ENCODE measurements at regions not wholly inside any gene's neighbourhood (a gene's known extent, or its start where the extent isn't known, plus 50 kb on each side); places are given as distances from the start of the nearest gene placed in this dataset.

GRCh38 chr16:51439271-51439670 is 288.2 kb upstream of the SALL1 start:
- Histone ChIP-seq H3K36me3 (ENCODE audit: control insufficient read depth in 4 of 4, insufficient read depth in 4 of 4, low read length in 3 of 4) (no peaks in the 10 kb centered on the region), H3K27ac (ENCODE audit: insufficient read depth in 1 of 2, low read depth in 1 of 2, low read length in 2 of 2, poor library complexity in 1 of 2, severe bottlenecking in 2 of 2) (no peak overlapping the region), H3K4me3 (ENCODE audit: control insufficient read depth in 1 of 7, extremely low read depth in 1 of 7, insufficient read depth in 4 of 7, low read depth in 2 of 7, low read length in 6 of 7) (no peak overlapping the region), H3K4me1 (ENCODE audit: control extremely low read depth in 1 of 4, control insufficient read depth in 4 of 4, insufficient read depth in 4 of 4, low read length in 3 of 4) (no peaks in the 10 kb centered on the region), H3K9me3 (ENCODE audit: control extremely low read depth in 1 of 5, control insufficient read depth in 4 of 5, insufficient read depth in 2 of 5, low read depth in 1 of 5, low read length in 4 of 5) (no peaks in the 10 kb centered on the region), H3K27me3 (replicated peaks in 2 of 5; ENCODE audit: control insufficient read depth in 4 of 5, insufficient read depth in 5 of 5, low read length in 4 of 5) (peaks cover 7 to 25% (median 14%) of the 10 kb centered on the region in 5 experiments)
- ChIA-PET POLR2A (no interaction called here), CTCF (no interaction called here)
- 86% methylated on average over 3 of the region's 5 CpGs for WGBS (ENCODE audit: insufficient coverage)
- no peak for DNase-seq

- no peaks in the 10 kb centered on the region for H3K36me3 ChIP-seq (ENCODE audit: control insufficient read depth in 4 of 4, insufficient read depth in 4 of 4, low read length in 3 of 4)
- peaks cover 0 to 2% (median 0%) of the 10 kb centered on the region in 5 experiments for H3K9me3 ChIP-seq (ENCODE audit: control extremely low read depth in 1 of 5, control insufficient read depth in 4 of 5, insufficient read depth in 2 of 5, low read depth in 1 of 5, low read length in 4 of 5)
- CTCF ChIA-PET = no interaction called here
- POLR2A ChIA-PET = no interaction called here
- DNase-seq = no peak
- 100% methylated on average over 1 of the region's 1 CpG for WGBS (ENCODE audit: insufficient coverage)
- no peaks in the 10 kb centered on the region for H3K4me1 ChIP-seq (ENCODE audit: control extremely low read depth in 1 of 4, control insufficient read depth in 4 of 4, insufficient read depth in 4 of 4, low read length in 3 of 4)
- peaks cover 7 to 20% (median 12%) of the 10 kb centered on the region in 5 experiments for H3K27me3 ChIP-seq (replicated peaks in 2 of 5; ENCODE audit: control insufficient read depth in 4 of 5, insufficient read depth in 5 of 5, low read length in 4 of 5)
- H3K27ac ChIP-seq (ENCODE audit: insufficient read depth in 1 of 2, low read depth in 1 of 2, low read length in 2 of 2, poor library complexity in 1 of 2, severe bottlenecking in 2 of 2) = no peak overlapping the region
- no peak overlapping the region for H3K4me3 ChIP-seq (ENCODE audit: control insufficient read depth in 1 of 7, extremely low read depth in 1 of 7, insufficient read depth in 4 of 7, low read depth in 2 of 7, low read length in 6 of 7)
Observed at GRCh38 chr16:51436742-51437141, 285.7 kb upstream of the SALL1 start.

- 92% methylated on average over 4 of the region's 9 CpGs for WGBS (ENCODE audit: insufficient coverage)
- Histone ChIP-seq H3K9me3 (ENCODE audit: control extremely low read depth in 1 of 5, control insufficient read depth in 4 of 5, insufficient read depth in 2 of 5, low read depth in 1 of 5, low read length in 4 of 5) (peaks cover 0 to 2% (median 0%) of the 10 kb centered on the region in 5 experiments), H3K27ac (ENCODE audit: insufficient read depth in 1 of 2, low read depth in 1 of 2, low read length in 2 of 2, poor library complexity in 1 of 2, severe bottlenecking in 2 of 2) (no peak overlapping the region), H3K4me3 (ENCODE audit: control insufficient read depth in 1 of 7, extremely low read depth in 1 of 7, insufficient read depth in 4 of 7, low read depth in 2 of 7, low read length in 6 of 7) (no peak overlapping the region), H3K27me3 (replicated peaks in 2 of 5; ENCODE audit: control insufficient read depth in 4 of 5, insufficient read depth in 5 of 5, low read length in 4 of 5) (peaks cover 0 to 6% (median 2%) of the 10 kb centered on the region in 5 experiments), H3K4me1 (ENCODE audit: control extremely low read depth in 1 of 4, control insufficient read depth in 4 of 4, insufficient read depth in 4 of 4, low read length in 3 of 4) (no peaks in the 10 kb centered on the region), H3K36me3 (ENCODE audit: control insufficient read depth in 4 of 4, insufficient read depth in 4 of 4, low read length in 3 of 4) (no peaks in the 10 kb centered on the region)
- DNase-seq = no peak
- CTCF ChIA-PET = interaction anchor here (0.6 kb wide), 1 partner anchor 39 kb away, joined by 3 read pairs; no protein-coding TSS in a partner anchor
- POLR2A ChIA-PET = no interaction called here
Observed at GRCh38 chr16:51434567-51435198, 283.6 kb upstream of the SALL1 start.

GRCh38 chr16:51433599-51433998 is 282.5 kb upstream of the SALL1 start:
- Histone ChIP-seq H3K9me3 (ENCODE audit: control extremely low read depth in 1 of 5, control insufficient read depth in 4 of 5, insufficient read depth in 2 of 5, low read depth in 1 of 5, low read length in 4 of 5) (peaks cover 0 to 2% (median 0%) of the 10 kb centered on the region in 5 experiments), H3K36me3 (ENCODE audit: control insufficient read depth in 4 of 4, insufficient read depth in 4 of 4, low read length in 3 of 4) (no peaks in the 10 kb centered on the region), H3K4me1 (ENCODE audit: control extremely low read depth in 1 of 4, control insufficient read depth in 4 of 4, insufficient read depth in 4 of 4, low read length in 3 of 4) (no peaks in the 10 kb centered on the region), H3K4me3 (ENCODE audit: control insufficient read depth in 1 of 7, extremely low read depth in 1 of 7, insufficient read depth in 4 of 7, low read depth in 2 of 7, low read length in 6 of 7) (no peak overlapping the region), H3K27me3 (replicated peaks in 2 of 5; ENCODE audit: control insufficient read depth in 4 of 5, insufficient read depth in 5 of 5, low read length in 4 of 5) (no peaks in the 10 kb centered on the region), H3K27ac (ENCODE audit: insufficient read depth in 1 of 2, low read depth in 1 of 2, low read length in 2 of 2, poor library complexity in 1 of 2, severe bottlenecking in 2 of 2) (no peak overlapping the region)
- WGBS (ENCODE audit: insufficient coverage) = 83% methylated on average over 2 of the region's 3 CpGs
- ChIA-PET POLR2A (no interaction called here), CTCF (no interaction called here)
- DNase-seq = no peak

GRCh38 chr16:51431517-51432241 is 280.6 kb upstream of the SALL1 start:
- peaks cover 0 to 2% (median 0%) of the 10 kb centered on the region in 5 experiments for H3K9me3 ChIP-seq (ENCODE audit: control extremely low read depth in 1 of 5, control insufficient read depth in 4 of 5, insufficient read depth in 2 of 5, low read depth in 1 of 5, low read length in 4 of 5)
- POLR2A ChIA-PET = no interaction called here
- no peak overlapping the region for H3K27ac ChIP-seq (ENCODE audit: insufficient read depth in 1 of 2, low read depth in 1 of 2, low read length in 2 of 2, poor library complexity in 1 of 2, severe bottlenecking in 2 of 2)
- CTCF ChIA-PET = no interaction called here
- H3K4me1 ChIP-seq (ENCODE audit: control extremely low read depth in 1 of 4, control insufficient read depth in 4 of 4, insufficient read depth in 4 of 4, low read length in 3 of 4) = no peaks in the 10 kb centered on the region
- 27% methylated on average over 4 of the region's 9 CpGs for WGBS (ENCODE audit: insufficient coverage)
- no peaks in the 10 kb centered on the region for H3K36me3 ChIP-seq (ENCODE audit: control insufficient read depth in 4 of 4, insufficient read depth in 4 of 4, low read length in 3 of 4)
- DNase-seq = no peak
- no peak overlapping the region for H3K4me3 ChIP-seq (ENCODE audit: control insufficient read depth in 1 of 7, extremely low read depth in 1 of 7, insufficient read depth in 4 of 7, low read depth in 2 of 7, low read length in 6 of 7)
- no peaks in the 10 kb centered on the region for H3K27me3 ChIP-seq (replicated peaks in 2 of 5; ENCODE audit: control insufficient read depth in 4 of 5, insufficient read depth in 5 of 5, low read length in 4 of 5)

- Histone ChIP-seq H3K4me3 (ENCODE audit: control insufficient read depth in 1 of 7, extremely low read depth in 1 of 7, insufficient read depth in 4 of 7, low read depth in 2 of 7, low read length in 6 of 7) (no peak overlapping the region), H3K27me3 (replicated peaks in 2 of 5; ENCODE audit: control insufficient read depth in 4 of 5, insufficient read depth in 5 of 5, low read length in 4 of 5) (no peaks in the 10 kb centered on the region), H3K27ac (ENCODE audit: insufficient read depth in 1 of 2, low read depth in 1 of 2, low read length in 2 of 2, poor library complexity in 1 of 2, severe bottlenecking in 2 of 2) (no peak overlapping the region), H3K4me1 (ENCODE audit: control extremely low read depth in 1 of 4, control insufficient read depth in 4 of 4, insufficient read depth in 4 of 4, low read length in 3 of 4) (no peaks in the 10 kb centered on the region), H3K9me3 (ENCODE audit: control extremely low read depth in 1 of 5, control insufficient read depth in 4 of 5, insufficient read depth in 2 of 5, low read depth in 1 of 5, low read length in 4 of 5) (peaks cover 0 to 2% (median 0%) of the 10 kb centered on the region in 5 experiments), H3K36me3 (ENCODE audit: control insufficient read depth in 4 of 4, insufficient read depth in 4 of 4, low read length in 3 of 4) (no peaks in the 10 kb centered on the region)
- ChIA-PET POLR2A (no interaction called here), CTCF (no interaction called here)
- no peak for DNase-seq
- 92% methylated on average over 2 of the region's 3 CpGs for WGBS (ENCODE audit: insufficient coverage)
Observed at GRCh38 chr16:51430716-51431369, 279.8 kb upstream of the SALL1 start.

- Histone ChIP-seq H3K9me3 (ENCODE audit: control extremely low read depth in 1 of 5, control insufficient read depth in 4 of 5, insufficient read depth in 2 of 5, low read depth in 1 of 5, low read length in 4 of 5) (peaks cover 0 to 2% (median 0%) of the 10 kb centered on the region in 5 experiments), H3K4me1 (ENCODE audit: control extremely low read depth in 1 of 4, control insufficient read depth in 4 of 4, insufficient read depth in 4 of 4, low read length in 3 of 4) (no peaks in the 10 kb centered on the region), H3K27me3 (replicated peaks in 2 of 5; ENCODE audit: control insufficient read depth in 4 of 5, insufficient read depth in 5 of 5, low read length in 4 of 5) (no peaks in the 10 kb centered on the region), H3K36me3 (ENCODE audit: control insufficient read depth in 4 of 4, insufficient read depth in 4 of 4, low read length in 3 of 4) (no peaks in the 10 kb centered on the region), H3K27ac (ENCODE audit: insufficient read depth in 1 of 2, low read depth in 1 of 2, low read length in 2 of 2, poor library complexity in 1 of 2, severe bottlenecking in 2 of 2) (no peak overlapping the region), H3K4me3 (ENCODE audit: control insufficient read depth in 1 of 7, extremely low read depth in 1 of 7, insufficient read depth in 4 of 7, low read depth in 2 of 7, low read length in 6 of 7) (no peak overlapping the region)
- CTCF ChIA-PET = no interaction called here
- DNase-seq = no peak
- POLR2A ChIA-PET = no interaction called here
- WGBS (ENCODE audit: insufficient coverage) = no CpG with 5 or more reads among the region's 2 CpGs
Observed at GRCh38 chr16:51429041-51429440, 278.0 kb upstream of the SALL1 start.

All from common myeloid progenitor, CD34-positive (primary cell).